Neural cell (in vitro differentiated cells): ENCODE measurements at regions not wholly inside any gene's neighbourhood (a gene's known extent, or its start where the extent isn't known, plus 50 kb on each side); places are given as distances from the start of the nearest gene placed in this dataset.

Experiments used
- H2AFZ ChIP-seq: fragments of 200-600, 300-800 bp; sonication (generic), shearing (Covaris generic); 2 replicates; pipeline ENCODE4 v1.6.0; 2014; ENCODE audit warnings: low read depth, mild to moderate bottlenecking, antibody characterized with exemption, low read length, moderate library complexity
- H3F3A ChIP-seq: fragments of 200-600 bp; shearing (Covaris generic); 2 replicates; pipeline ENCODE4 v1.6.1; 2016; ENCODE audit warnings: mild to moderate bottlenecking, moderate library complexity, mixed read lengths, antibody characterized with exemption, low read length; ENCODE audit not compliant: insufficient read depth, poor library complexity, severe bottlenecking
- H3K27ac ChIP-seq: fragments of 200-600, 300-800 bp; sonication (generic), shearing (Covaris generic); 2 replicates; pipeline ENCODE4 v1.5.1; 2014; ENCODE audit warnings: mild to moderate bottlenecking, low read length, moderate library complexity
- H3K27me3 ChIP-seq: fragments of 300-800, 200-600 bp; sonication (generic), shearing (Covaris generic); 2 replicates; pipeline ENCODE4 v1.6.0; 2014; ENCODE audit warnings: mild to moderate bottlenecking, low read depth, low read length, moderate library complexity; ENCODE audit not compliant: insufficient read depth
- H3K36me3 ChIP-seq: fragments of 300-800, 200-600 bp; sonication (generic), shearing (Covaris generic); 2 replicates; pipeline ENCODE4 v1.5.1; 2014; ENCODE audit warnings: mild to moderate bottlenecking, antibody characterized with exemption, low read length, moderate library complexity; ENCODE audit not compliant: insufficient read depth
- H3K4me2 ChIP-seq: fragments of 300-800, 200-600 bp; sonication (generic), shearing (Covaris generic); 2 replicates; pipeline ENCODE4 v1.6.0; 2014; ENCODE audit warnings: mild to moderate bottlenecking, low read length
- H3K4me3 ChIP-seq: fragments of 300-800, 200-600 bp; sonication (generic), shearing (Covaris generic); 2 replicates; pipeline ENCODE4 v1.5.1; 2014; ENCODE audit warnings: mild to moderate bottlenecking, low read length, moderate library complexity
- H3K79me2 ChIP-seq: fragments of 200-600 bp; shearing (Covaris generic); replicated peaks from 2 replicates; pipeline ENCODE4 v1.6.0; 2014; ENCODE audit warnings: mild to moderate bottlenecking, low read length, moderate library complexity; ENCODE audit not compliant: insufficient read depth
- H3K9ac ChIP-seq: fragments of 300-800, 200-600 bp; sonication (generic), shearing (Covaris generic); 2 replicates; pipeline ENCODE4 v1.6.1; 2016; ENCODE audit warnings: mild to moderate bottlenecking, low read length, mixed read lengths
- H3K9me2 ChIP-seq: fragments of 200-600 bp; shearing (Covaris generic); 2 replicates; pipeline ENCODE4 v1.6.1; 2016; ENCODE audit warnings: mild to moderate bottlenecking, low read length, mixed read lengths; ENCODE audit not compliant: insufficient read depth
- H3K9me3 ChIP-seq: fragments of 200-600, 300-800 bp; sonication (generic), shearing (Covaris generic); 2 replicates; pipeline ENCODE4 v1.6.1; 2016; ENCODE audit warnings: mild to moderate bottlenecking, mixed run types, low read length, moderate library complexity, mixed read lengths
- H4K20me1 ChIP-seq: fragments of 200-600 bp; shearing (Covaris generic); 2 replicates; pipeline ENCODE4 v1.6.1; 2016; ENCODE audit warnings: mild to moderate bottlenecking, mixed run types; ENCODE audit not compliant: insufficient read depth
- CTCF ChIP-seq: fragments of 450-650 bp; IDR thresholded peaks from 2 replicates; pipeline ENCODE4 v1.5.1; 2014; ENCODE audit warnings: antibody characterized with exemption, mild to moderate bottlenecking, moderate library complexity; ENCODE audit not compliant: poor library complexity, severe bottlenecking
- EP300 ChIP-seq: fragments of 450-650 bp; conservative IDR thresholded peaks from 2 replicates; pipeline ENCODE4 v1.6.1; 2014; ENCODE audit warnings: antibody characterized with exemption, mild to moderate bottlenecking, moderate library complexity; ENCODE audit not compliant: poor library complexity, severe bottlenecking
- EZH2 ChIP-seq: fragments of 200-600, 300-800 bp; shearing (Covaris generic), sonication (generic); IDR thresholded peaks from 2 replicates; pipeline ENCODE4 v1.6.1; 2014; ENCODE audit warnings: antibody characterized with exemption, low read length, borderline replicate concordance, mild to moderate bottlenecking; ENCODE audit not compliant: insufficient read depth, poor library complexity, severe bottlenecking
- MXI1 ChIP-seq: fragments of 450-650 bp; conservative IDR thresholded peaks from 2 replicates; pipeline ENCODE4 v1.6.1; 2014; ENCODE audit warnings: antibody characterized with exemption, mild to moderate bottlenecking; ENCODE audit not compliant: poor library complexity, severe bottlenecking
- POLR2AphosphoS5 ChIP-seq: IDR thresholded peaks from 2 replicates; pipeline ENCODE4 v1.6.1; 2012
- RAD21 ChIP-seq: fragments of 450-650 bp; conservative IDR thresholded peaks from 2 replicates; pipeline ENCODE4 v1.6.1; 2014; ENCODE audit warnings: antibody characterized with exemption, mild to moderate bottlenecking, moderate library complexity
- REST ChIP-seq: IDR thresholded peaks from 2 replicates; pipeline ENCODE4 v1.6.1; 2012; ENCODE audit warnings: borderline replicate concordance
- SMC3 ChIP-seq: fragments of 450-650 bp; conservative IDR thresholded peaks from 2 replicates; pipeline ENCODE4 v1.6.1; 2014; ENCODE audit warnings: antibody characterized with exemption, mild to moderate bottlenecking, moderate library complexity; ENCODE audit not compliant: poor library complexity
- TAF1 ChIP-seq: IDR thresholded peaks from 2 replicates; pipeline ENCODE4 v1.6.1; 2012; ENCODE audit warnings: low read depth

GRCh38 chr6:41441598-41442351 is 104.4 kb upstream of the FOXP4 start:
- Histone ChIP-seq H4K20me1 (no peaks in the 10 kb centered on the region), H3K4me2 (no peak overlapping the region), H3K79me2 (no peaks in the 10 kb centered on the region), H3K27ac (no peak overlapping the region), H3F3A (no peaks in the 10 kb centered on the region), H2AFZ (no peak overlapping the region), H3K9me2 (no peaks in the 10 kb centered on the region), H3K36me3 (no peaks in the 10 kb centered on the region), H3K9me3 (no peaks in the 10 kb centered on the region), H3K27me3 (no peaks in the 10 kb centered on the region), H3K9ac (no peak overlapping the region), H3K4me3 (no peak overlapping the region)
- TF ChIP-seq CTCF (no peak), SMC3 (no peak), REST (no peak), EP300 (no peak), POLR2AphosphoS5 (no peak), RAD21 (no peak), EZH2 (no peak), MXI1 (no peak), TAF1 (no peak)

- H3K27ac ChIP-seq = no peak overlapping the region
Observed at GRCh38 chr6:41442352-41442672, 103.9 kb upstream of the FOXP4 start.

More at GRCh38 chr6:41442352-41442672, 103.9 kb upstream of the FOXP4 start:
- H3K36me3 ChIP-seq = no peaks in the 10 kb centered on the region
- no peak overlapping the region for H2AFZ ChIP-seq
- TF ChIP-seq CTCF (no peak), SMC3 (no peak), RAD21 (no peak), REST (no peak), TAF1 (no peak)
- H3K4me3 ChIP-seq = no peak overlapping the region
- H3K9me3 ChIP-seq = no peaks in the 10 kb centered on the region
- no peaks in the 10 kb centered on the region for H3K27me3 ChIP-seq
- H3K79me2 ChIP-seq = no peaks in the 10 kb centered on the region
- H3K9me2 ChIP-seq = no peaks in the 10 kb centered on the region
- H3K4me2 ChIP-seq = no peak overlapping the region
- no peak overlapping the region for H3K9ac ChIP-seq
- H4K20me1 ChIP-seq = no peaks in the 10 kb centered on the region
- H3F3A ChIP-seq = no peaks in the 10 kb centered on the region
